GM18951 (cell line): ENCODE measurements at regions not wholly inside any gene's neighbourhood (a gene's known extent, or its start where the extent isn't known, plus 50 kb on each side); places are given as distances from the start of the nearest gene placed in this dataset.

Source experiments
- POLR2A ChIP-seq: IDR thresholded peaks from 4 replicates; pipeline ENCODE4 v1.6.1; 2011; ENCODE audit warnings: mild to moderate bottlenecking; ENCODE audit not compliant: insufficient read length, insufficient read depth; ENCODE audit errors: extremely low read depth
- in situ Hi-C: fragments of 300-500 bp; cut with MboI; formaldehyde crosslinking; loops from one replicate; pipeline ENCODE4 v1.12.0; 2022; ENCODE audit warnings: low sequenced_read_pairs, mixed read lengths, inconsistent platforms; ENCODE audit not compliant: unreplicated experiment

- in situ Hi-C loops: no loop called here
- no peak for TF ChIP-seq POLR2A
Measured at GRCh38 chr5:3995954-3996619, 400.5 kb downstream of the IRX1 start.

GRCh38 chr5:3996707-3997336 lies 401.2 kb downstream of the IRX1 start:
- in situ Hi-C loops: no loop called here
- TF ChIP-seq POLR2A: no peak

GRCh38 chr5:3997670-3998069 lies 402.0 kb downstream of the IRX1 start:
- TF ChIP-seq POLR2A: no peak
- in situ Hi-C loops: no loop called here

GRCh38 chr5:3999929-4000328 lies 404.3 kb downstream of the IRX1 start:
- TF ChIP-seq POLR2A: no peak
- in situ Hi-C loops: no loop called here

GRCh38 chr5:4001004-4001403 lies 405.4 kb downstream of the IRX1 start:
- in situ Hi-C loops: no loop called here
- TF ChIP-seq POLR2A: no peak

- no peak for TF ChIP-seq POLR2A
- in situ Hi-C loops: no loop called here
Measured at GRCh38 chr5:4001758-4002533, 406.3 kb downstream of the IRX1 start.

- in situ Hi-C loops: no loop called here
- no peak for TF ChIP-seq POLR2A
Measured at GRCh38 chr5:4005335-4005734, 409.7 kb downstream of the IRX1 start.

- in situ Hi-C loops: no loop called here
Measured at GRCh38 chr5:4007001-4007400, 411.4 kb downstream of the IRX1 start.

GRCh38 chr5:4011943-4012342 lies 416.3 kb downstream of the IRX1 start:
- no peak for TF ChIP-seq POLR2A
- in situ Hi-C loops: no loop called here

More at GRCh38 chr5:4007001-4007400, 411.4 kb downstream of the IRX1 start:
- no peak for TF ChIP-seq POLR2A

GRCh38 chr5:4013106-4013898 lies 417.7 kb downstream of the IRX1 start:
- in situ Hi-C loops: no loop called here

GRCh38 chr5:4015709-4016108 lies 420.1 kb downstream of the IRX1 start:
- TF ChIP-seq POLR2A: no peak

More at GRCh38 chr5:4013106-4013898, 417.7 kb downstream of the IRX1 start:
- no peak for TF ChIP-seq POLR2A

GRCh38 chr5:4017076-4017803 lies 421.6 kb downstream of the IRX1 start:
- TF ChIP-seq POLR2A: no peak

More at GRCh38 chr5:4015709-4016108, 420.1 kb downstream of the IRX1 start:
- in situ Hi-C loops: no loop called here

More at GRCh38 chr5:4017076-4017803, 421.6 kb downstream of the IRX1 start:
- in situ Hi-C loops: no loop called here
